K562 (cell line): ENCODE measurements at regions not wholly inside any gene's neighbourhood (a gene's known extent, or its start where the extent isn't known, plus 50 kb on each side); places are given as distances from the start of the nearest gene placed in this dataset.

Source experiments
- ATAC-seq: fragments of 200-7000 bp; cut with Tn5 transposase; 3 replicates; pipeline ENCODE4 v1.9.1; 2020; ENCODE audit warnings: moderate library complexity
- BruUV-seq: library from RNA; stranded (reverse); fragments of 400-500 nt; replicated peaks from 2 replicates; lab custom pipeline; 2021; lab: Mats Ljungman, UMichigan
- CTCF ChIA-PET: fragments of 300-600 bp; formaldehyde crosslinking; extraction: SDS; loops from one replicate; lab custom pipeline; 2021; ENCODE audit warnings: low intra/inter-chr PET ratio; lab: Yijun Ruan, JAX
- POLR2A ChIA-PET: fragments of 300-600, 350-650 bp; sonication (Branson Sonifier 250); formaldehyde crosslinking; extraction: SDS; loops from one replicate; lab custom pipeline; 2021; ENCODE audit warnings: antibody characterized with exemption, inconsistent platforms; lab: Yijun Ruan, JAX
- DNase-seq, 4 experiments: peaks; one replicate each; pipeline versions ENCODE4 v3.0.0 to v3.0.0-alpha.2; 2011 to 2018; ENCODE audit warnings: low spot score in 3 of 4, mixed read lengths in 3 of 4; ENCODE audit errors: extremely low read depth in 1 of 4
- FAIRE-seq: peaks from 2 replicates; lab custom pipeline; 2011; peaks lifted over from hg19 to GRCh38; lab: Jason Lieb, UNC
- H2AFZ ChIP-seq: 2 replicates; pipeline ENCODE4 v1.6.0; 2011; ENCODE audit warnings: low read depth, low read length, control low read depth, inconsistent platforms
- H3K27ac ChIP-seq: fragments of 200-600 bp; 3 replicates; pipeline ENCODE4 v1.8.0; 2011; ENCODE audit warnings: low read depth, mild to moderate bottlenecking, control low read depth, inconsistent platforms, low read length, moderate library complexity, mixed read lengths; ENCODE audit errors: extremely low read depth
- H3K27me3 ChIP-seq, 2 experiments: fragments of 300-600 bp in 1 of 2; 2 replicates in 1 of 2; 3 replicates in 1 of 2; pipeline versions ENCODE4 v1.6.0 to v1.8.0; 2011; ENCODE audit warnings: inconsistent platforms in 2 of 2, low read length in 2 of 2, mild to moderate bottlenecking in 1 of 2, mixed read lengths in 1 of 2, moderate library complexity in 1 of 2; ENCODE audit not compliant: control insufficient read depth in 2 of 2, insufficient read depth in 2 of 2
- H3K36me3 ChIP-seq: fragments of 300-600 bp; 3 replicates; pipeline ENCODE4 v1.8.0; 2011; ENCODE audit warnings: mild to moderate bottlenecking, low read length, inconsistent platforms; ENCODE audit not compliant: control insufficient read depth, insufficient read depth
- H3K4me1 ChIP-seq, 2 experiments: fragments of 200-600 bp in 1 of 2; replicated peaks in 1 of 2; 2 replicates in 1 of 2; 3 replicates in 1 of 2; pipeline versions ENCODE4 v1.5.1 to v1.8.0; 2011; ENCODE audit warnings: inconsistent platforms in 2 of 2, low read length in 2 of 2, mild to moderate bottlenecking in 1 of 2, mixed read lengths in 1 of 2, moderate library complexity in 1 of 2; ENCODE audit not compliant: control insufficient read depth in 2 of 2, insufficient read depth in 2 of 2
- H3K4me2 ChIP-seq: 2 replicates; pipeline ENCODE4 v1.6.1; 2011; ENCODE audit warnings: low read length, control low read depth, inconsistent platforms, mixed read lengths; ENCODE audit not compliant: insufficient read depth
- H3K4me3 ChIP-seq: fragments of 200-600 bp; sonication (generic), shearing (Covaris generic); 2 replicates; pipeline ENCODE4 v1.5.1; 2016; ENCODE audit warnings: control low read depth, inconsistent platforms
- H3K79me2 ChIP-seq: fragments of 200-600 bp; 3 replicates; pipeline ENCODE4 v1.8.0; 2011; ENCODE audit warnings: low read length, inconsistent platforms; ENCODE audit not compliant: control insufficient read depth, insufficient read depth
- H3K9ac ChIP-seq, 2 experiments: 2 replicates each; pipeline versions ENCODE4 v1.6.0 to v1.6.1; 2011; ENCODE audit warnings: low read depth in 2 of 2, low read length in 2 of 2, control low read depth in 1 of 2, inconsistent platforms in 1 of 2, mild to moderate bottlenecking in 1 of 2, mixed read lengths in 1 of 2; ENCODE audit not compliant: insufficient read depth in 1 of 2
- H3K9me1 ChIP-seq: one replicate; pipeline ENCODE4 v1.6.0; 2011; ENCODE audit warnings: inconsistent platforms, mild to moderate bottlenecking, low read length, moderate library complexity; ENCODE audit not compliant: control insufficient read depth, insufficient read depth
- H3K9me3 ChIP-seq: replicated peaks from 2 replicates; pipeline ENCODE4 v1.5.1; 2011; ENCODE audit warnings: low read depth, low read length, inconsistent platforms; ENCODE audit not compliant: control insufficient read depth, insufficient read depth
- H4K20me1 ChIP-seq: replicated peaks from 2 replicates; pipeline ENCODE4 v1.6.1; 2011; ENCODE audit warnings: low read length, inconsistent platforms, mixed read lengths; ENCODE audit not compliant: control insufficient read depth, insufficient read depth
- ELK1 ChIP-seq: sonication (generic); formaldehyde crosslinking; IDR thresholded peaks from 2 replicates; pipeline ENCODE4 v1.8.1; 2022; ENCODE audit warnings: missing genetic modification reagents
- GABPB2 ChIP-seq: fragments of 250-450 bp; sonication (Bioruptor Pico); conservative IDR thresholded peaks from 2 replicates; pipeline ENCODE4 v1.5.1; 2021; ENCODE audit warnings: mild to moderate bottlenecking
- GTF2B ChIP-seq: IDR thresholded peaks from 2 replicates; pipeline ENCODE4 v1.6.1; 2011; ENCODE audit not compliant: insufficient read length; ENCODE audit errors: extremely low read depth
- KAT2B ChIP-seq: IDR thresholded peaks from one replicate; pipeline ENCODE4 v1.6.1; 2012; ENCODE audit warnings: low read depth, mild to moderate bottlenecking, control low read depth, inconsistent platforms, low read length, moderate library complexity
- KLF1 ChIP-seq: fragments of 450-650 bp; IDR thresholded peaks from 2 replicates; pipeline ENCODE4 v1.6.1; 2016; ENCODE audit warnings: missing genetic modification characterization, missing compliant biosample characterization
- NFATC3 ChIP-seq: fragments of 450-650 bp; IDR thresholded peaks from 2 replicates; pipeline ENCODE4 v1.6.1; 2017; ENCODE audit warnings: mild to moderate bottlenecking
- PRMT5 ChIP-seq: sonication (generic); formaldehyde crosslinking; IDR thresholded peaks from 2 replicates; pipeline ENCODE4 v1.5.0; 2020; ENCODE audit warnings: missing genetic modification reagents
- SFPQ ChIP-seq: fragments of 200-400 bp; formaldehyde crosslinking; IDR thresholded peaks from 2 replicates; pipeline ENCODE4 v1.6.1; 2017; ENCODE audit warnings: mild to moderate bottlenecking, low read depth, low read length, moderate library complexity
- ZNF133 ChIP-seq: fragments of 250-450 bp; sonication (Bioruptor Pico); IDR thresholded peaks from 2 replicates; pipeline ENCODE4 v1.4.0; 2020; ENCODE audit warnings: mild to moderate bottlenecking
- ZNF395 ChIP-seq: fragments of 200-800 bp; sonication (Bioruptor generic); IDR thresholded peaks from 2 replicates; pipeline ENCODE4 v1.6.1; 2017; ENCODE audit warnings: missing genetic modification characterization, missing compliant biosample characterization
- ZNF584 ChIP-seq: fragments of 200-800 bp; sonication (Bioruptor generic); IDR thresholded peaks from 2 replicates; pipeline ENCODE4 v1.6.1; 2016; ENCODE audit warnings: low read depth, mild to moderate bottlenecking, missing genetic modification characterization, missing compliant biosample characterization
- ZNF740 ChIP-seq, 3 experiments: fragments of 200-800 bp in 1 of 3; sonication (Bioruptor generic) in 1 of 3; sonication (generic) in 1 of 3; formaldehyde crosslinking in 1 of 3; IDR thresholded peaks; 2 replicates each; pipeline versions ENCODE4 v1.6.1 to v1.8.0; 2016 to 2022; ENCODE audit warnings: mild to moderate bottlenecking in 2 of 3, missing compliant biosample characterization in 2 of 3, missing genetic modification characterization in 2 of 3, missing genetic modification reagents in 1 of 3
- in situ Hi-C: fragments of 300-500 bp; cut with MboI; formaldehyde crosslinking; loops from 4 replicates; pipeline ENCODE4 v1.15.0; 2018; ENCODE audit warnings: inconsistent platforms, mixed read lengths
- intact Hi-C: fragments of 100-400 bp; cut with micrococcal nuclease; formaldehyde crosslinking; loops from 2 replicates; pipeline ENCODE4 v1.14.2; 2022

- TF ChIP-seq GTF2B (no peak), KLF1 (no peak), ZNF395 (CRISPR knock-in tag) (no peak)
- TF ChIP-seq, all 486 proteins: peak for 0
Observed at GRCh38 chr4:57661517-57662090, 551.4 kb upstream of the IGFBP7 start (continued).

- CTCF ChIA-PET = no interaction called here
- no peaks in the 10 kb centered on the region for H3K79me2 ChIP-seq
- H4K20me1 ChIP-seq = no peaks in the 10 kb centered on the region
- no peak for ATAC-seq
- no TSS peak for BruUV-seq
- 0 out of 2 replicates have a peak, but pooled peaks cover 2% of the 10 kb centered on the region for H3K9me3 ChIP-seq
- H3K27ac ChIP-seq = no peak overlapping the region
- H3K4me2 ChIP-seq = no peak overlapping the region
- no peaks in the 10 kb centered on the region for H3K36me3 ChIP-seq
- in situ Hi-C loops (no loop called here), intact Hi-C loops (no loop called here)
- POLR2A ChIA-PET = no interaction called here
- no peak for FAIRE-seq
- H3K27me3 ChIP-seq = no peaks in the 10 kb centered on the region
- H2AFZ ChIP-seq = no peak overlapping the region
- no peak overlapping the region for H3K4me3 ChIP-seq
- no peak for DNase-seq
- no peak overlapping the region for H3K9ac ChIP-seq
- no peaks in the 10 kb centered on the region for H3K4me1 ChIP-seq
- H3K9me1 ChIP-seq = no peaks in the 10 kb centered on the region
- TF ChIP-seq ELK1 (CRISPR knock-in tag) (no peak), SFPQ (no peak), ZNF740 (CRISPR knock-in tag; IDR thresholded peaks at IDR 0.05) (no peak), ZNF740 (tag; IDR thresholded peaks at IDR 0.05) (no peak), NFATC3 (no peak), ZNF584 (CRISPR knock-in tag) (no peak), GABPB2 (no peak), ZNF133 (CRISPR knock-in tag) (no peak), KAT2B (no peak), PRMT5 (no peak)
Observed at GRCh38 chr4:57658673-57659072, 548.5 kb upstream of the IGFBP7 start.
